H9 (cell line): ENCODE measurements at regions not wholly inside any gene's neighbourhood (a gene's known extent, or its start where the extent isn't known, plus 50 kb on each side); places are given as distances from the start of the nearest gene placed in this dataset.

Source experiments
- DNase-seq: peaks from one replicate; pipeline ENCODE4 v3.0.0-alpha.2; 2017
- H2AFZ ChIP-seq: one replicate; pipeline ENCODE4 v1.6.1; 2013; ENCODE audit warnings: mild to moderate bottlenecking, low read length, control low read depth, moderate library complexity
- H2AK5ac ChIP-seq: 2 replicates; pipeline ENCODE4 v1.6.1; 2013; ENCODE audit warnings: low read length, control low read depth, mixed read lengths; ENCODE audit not compliant: insufficient read length
- H2BK120ac ChIP-seq: one replicate; pipeline ENCODE4 v1.6.1; 2013; ENCODE audit warnings: low read depth, mild to moderate bottlenecking, low read length, control low read depth, inconsistent platforms; ENCODE audit not compliant: poor library complexity, severe bottlenecking
- H2BK12ac ChIP-seq: 2 replicates; pipeline ENCODE4 v1.6.1; 2013; ENCODE audit warnings: low read length, control low read depth, mixed read lengths, low read depth; ENCODE audit not compliant: insufficient read length
- H2BK15ac ChIP-seq: 2 replicates; pipeline ENCODE4 v1.6.1; 2013; ENCODE audit warnings: low read depth, low read length, control low read depth
- H2BK20ac ChIP-seq: one replicate; pipeline ENCODE4 v1.6.1; 2013; ENCODE audit warnings: low read depth, mild to moderate bottlenecking, low read length, control low read depth, inconsistent platforms; ENCODE audit not compliant: poor library complexity, severe bottlenecking
- H2BK5ac ChIP-seq: 2 replicates; pipeline ENCODE4 v1.6.1; 2013; ENCODE audit warnings: low read length, control low read depth, mixed read lengths; ENCODE audit not compliant: insufficient read length
- H3K14ac ChIP-seq: 2 replicates; pipeline ENCODE4 v1.6.1; 2013; ENCODE audit warnings: low read length, control low read depth; ENCODE audit not compliant: insufficient read depth
- H3K18ac ChIP-seq: 2 replicates; pipeline ENCODE4 v1.6.1; 2013; ENCODE audit warnings: low read depth, mild to moderate bottlenecking, mixed read lengths, low read length, control low read depth; ENCODE audit not compliant: insufficient read length
- H3K23ac ChIP-seq: 2 replicates; pipeline ENCODE4 v1.6.1; 2013; ENCODE audit warnings: low read length, control low read depth, mixed read lengths, low read depth; ENCODE audit not compliant: insufficient read length
- H3K23me2 ChIP-seq: 2 replicates; pipeline ENCODE4 v1.6.1; 2013; ENCODE audit warnings: low read depth, mild to moderate bottlenecking, mixed read lengths, low read length, control low read depth; ENCODE audit not compliant: insufficient read length, poor library complexity, severe bottlenecking
- H3K27ac ChIP-seq: 2 replicates; pipeline ENCODE4 v1.5.1; 2013; ENCODE audit warnings: low read length, control low read depth, mixed read lengths, low read depth; ENCODE audit not compliant: insufficient read length
- H3K27me3 ChIP-seq: 2 replicates; pipeline ENCODE4 v1.6.1; 2013; ENCODE audit warnings: low read length, control low read depth, inconsistent platforms; ENCODE audit not compliant: insufficient read depth
- H3K4ac ChIP-seq: 2 replicates; pipeline ENCODE4 v1.6.1; 2013; ENCODE audit warnings: low read depth, mild to moderate bottlenecking, control low read depth, inconsistent platforms, low read length, moderate library complexity
- H3K4me1 ChIP-seq: 2 replicates; pipeline ENCODE4 v1.6.1; 2013; ENCODE audit warnings: low read length, control low read depth, inconsistent platforms; ENCODE audit not compliant: insufficient read depth
- H3K4me2 ChIP-seq: 2 replicates; pipeline ENCODE4 v1.6.1; 2013; ENCODE audit warnings: low read length, control low read depth, mixed read lengths; ENCODE audit not compliant: insufficient read length, insufficient read depth
- H3K56ac ChIP-seq: 2 replicates; pipeline ENCODE4 v1.6.1; 2013; ENCODE audit warnings: low read depth, mild to moderate bottlenecking, mixed read lengths, low read length, control low read depth; ENCODE audit not compliant: insufficient read length
- H3K79me1 ChIP-seq: 2 replicates; pipeline ENCODE4 v1.6.1; 2013; ENCODE audit warnings: low read depth, mild to moderate bottlenecking, moderate library complexity, low read length, control low read depth, inconsistent platforms; ENCODE audit not compliant: insufficient read depth, poor library complexity, severe bottlenecking
- H3K79me2 ChIP-seq: 2 replicates; pipeline ENCODE4 v1.6.1; 2013; ENCODE audit warnings: low read length, control low read depth, inconsistent platforms; ENCODE audit not compliant: insufficient read depth
- H3K9ac ChIP-seq: 2 replicates; pipeline ENCODE4 v1.6.1; 2013; ENCODE audit warnings: low read length, control low read depth, mixed read lengths; ENCODE audit not compliant: insufficient read length; ENCODE audit errors: extremely low read depth
- H3K9me3 ChIP-seq: one replicate; pipeline ENCODE4 v1.6.1; 2013; ENCODE audit warnings: low read depth, low read length, inconsistent platforms; ENCODE audit not compliant: control insufficient read depth
- H3T11ph ChIP-seq: one replicate; pipeline ENCODE4 v1.6.1; 2013; ENCODE audit warnings: mild to moderate bottlenecking, low read length, control low read depth, inconsistent platforms
- H4K20me1 ChIP-seq: one replicate; pipeline ENCODE4 v1.6.1; 2013; ENCODE audit not compliant: control insufficient read depth, insufficient read length, insufficient read depth
- H4K5ac ChIP-seq: 2 replicates; pipeline ENCODE4 v1.6.1; 2013; ENCODE audit warnings: low read depth, mild to moderate bottlenecking, mixed read lengths, low read length, control low read depth; ENCODE audit not compliant: insufficient read length
- H4K8ac ChIP-seq: replicated peaks from 2 replicates; pipeline ENCODE4 v1.6.1; 2013; ENCODE audit warnings: low read length, control low read depth, mixed read lengths, low read depth; ENCODE audit not compliant: insufficient read length
- H4K91ac ChIP-seq: 2 replicates; pipeline ENCODE4 v1.6.1; 2013; ENCODE audit warnings: low read depth, mild to moderate bottlenecking, moderate library complexity, mixed read lengths, low read length, control low read depth; ENCODE audit not compliant: insufficient read length
- H3K27ac Mint-ChIP-seq, 3 experiments: 2 replicates in 2 of 3; 3 replicates in 1 of 3; pipeline ENCODE4 v1.8.0; 2020 to 2021; ENCODE audit warnings: mixed read lengths in 3 of 3, mild to moderate bottlenecking in 1 of 3, moderate library complexity in 1 of 3
- H3K27me3 Mint-ChIP-seq: 2 replicates; pipeline ENCODE4 v1.8.0; 2021; ENCODE audit warnings: low read depth, mild to moderate bottlenecking, moderate library complexity, mixed read lengths
- H3K36me3 Mint-ChIP-seq, 3 experiments: 2 replicates in 2 of 3; 3 replicates in 1 of 3; pipeline ENCODE4 v1.8.0; 2020 to 2021; ENCODE audit warnings: low read depth in 3 of 3, mixed read lengths in 3 of 3; ENCODE audit not compliant: insufficient read depth in 1 of 3
- H3K4me1 Mint-ChIP-seq, 2 experiments: 2 replicates each; pipeline ENCODE4 v1.8.0; 2020; ENCODE audit warnings: mixed read lengths in 2 of 2
- H3K4me3 Mint-ChIP-seq, 2 experiments: 2 replicates in 1 of 2; 3 replicates in 1 of 2; pipeline ENCODE4 v1.8.0; 2020 to 2021; ENCODE audit warnings: mild to moderate bottlenecking in 2 of 2, mixed read lengths in 2 of 2, moderate library complexity in 1 of 2
- H3K9me3 Mint-ChIP-seq, 2 experiments: 2 replicates in 1 of 2; 3 replicates in 1 of 2; pipeline ENCODE4 v1.8.0; 2020; ENCODE audit warnings: mild to moderate bottlenecking in 2 of 2, mixed read lengths in 2 of 2, moderate library complexity in 1 of 2
- CTCF ChIP-seq: fragments of 200-600 bp; sonication (generic); conservative IDR thresholded peaks from 3 replicates; pipeline ENCODE4 v1.8.0; 2021; ENCODE audit warnings: antibody characterized with exemption, mild to moderate bottlenecking
- WGBS: extraction: QIAGEN DNeasy Blood & Tissue Kit; methylation state at CpG from one replicate; pipeline ENCODE4 v1.1.7; 2013; ENCODE audit warnings: missing lambda C conversion rate, low lambda C conversion rate, mixed read lengths; ENCODE audit not compliant: insufficient read length; ENCODE audit errors: extremely low coverage; 5-methylcytosine and 5-hydroxymethylcytosine counted together

GRCh38 chr18:68397241-68398035, 317.5 kb downstream of the TMX3 start:
- H4K8ac ChIP-seq, result no peak overlapping the region
- H3K27ac Mint-ChIP-seq, result no peak overlapping the region
- no peak overlapping the region for H3K27ac ChIP-seq
- H2BK20ac ChIP-seq, result no peak overlapping the region
- H4K91ac ChIP-seq, result no peak overlapping the region
- no peak for DNase-seq
- H3K36me3 Mint-ChIP-seq, result no peaks in the 10 kb centered on the region; a peak in 1 of 7 replicates
- H3K4me1 ChIP-seq, result no peaks in the 10 kb centered on the region
- H3K9me3 ChIP-seq, result no peaks in the 10 kb centered on the region
- H3K9ac ChIP-seq, result no peak overlapping the region
- no peak overlapping the region for H3K4ac ChIP-seq
- H3T11ph ChIP-seq, result no peak overlapping the region
- H2BK15ac ChIP-seq, result no peak overlapping the region
- no peaks in the 10 kb centered on the region for H3K4me1 Mint-ChIP-seq
- TF ChIP-seq CTCF, result no peak
- no peaks in the 10 kb centered on the region for H3K27me3 Mint-ChIP-seq
- H2AFZ ChIP-seq, result no peak overlapping the region
- no peak overlapping the region for H4K5ac ChIP-seq
- no peak overlapping the region for H3K23ac ChIP-seq
- H3K23me2 ChIP-seq, result no peaks in the 10 kb centered on the region
- H3K56ac ChIP-seq, result no peak overlapping the region
- WGBS, result no CpG with 5 or more reads among the region's 6 CpGs
- H3K4me2 ChIP-seq, result no peak overlapping the region
- H4K20me1 ChIP-seq, result no peaks in the 10 kb centered on the region
- no peaks in the 10 kb centered on the region for H3K27me3 ChIP-seq
- no peak overlapping the region for H2BK12ac ChIP-seq
- H2BK5ac ChIP-seq, result no peak overlapping the region
- H3K4me3 Mint-ChIP-seq, result no peak overlapping the region
- H3K79me2 ChIP-seq, result no peaks in the 10 kb centered on the region
- H3K9me3 Mint-ChIP-seq, result no peaks in the 10 kb centered on the region; a peak in 1 of 5 replicates
- H3K18ac ChIP-seq, result no peak overlapping the region
- H2AK5ac ChIP-seq, result no peak overlapping the region
- no peak overlapping the region for H3K14ac ChIP-seq
- no peaks in the 10 kb centered on the region for H3K79me1 ChIP-seq
- no peak overlapping the region for H2BK120ac ChIP-seq
